SK-N-SH treated with all-trans-retinoic acid at 6 μM for 48 hours (cell line): ENCODE measurements at regions not wholly inside any gene's neighbourhood (a gene's known extent, or its start where the extent isn't known, plus 50 kb on each side); places are given as distances from the start of the nearest gene placed in this dataset.

ENCODE experiments used
- ATAC-seq: fragments of 200-7000 bp; cut with Tn5 transposase; 3 replicates; pipeline ENCODE4 v1.9.1; 2020; ENCODE audit warnings: mild to moderate bottlenecking, moderate library complexity
- BACH2 ChIP-seq: fragments of 250-450 bp; sonication (Bioruptor Pico); IDR thresholded peaks from 2 replicates; pipeline ENCODE4 v1.9.0; 2021; ENCODE audit warnings: mild to moderate bottlenecking, borderline replicate concordance
- ESRRG ChIP-seq: fragments of 250-450 bp; sonication (Bioruptor Pico); IDR thresholded peaks from 2 replicates; pipeline ENCODE4 v1.6.1; 2021; ENCODE audit warnings: mild to moderate bottlenecking
- GLIS3 ChIP-seq: fragments of 250-450 bp; sonication (Bioruptor Pico); IDR thresholded peaks from 2 replicates; pipeline ENCODE4 v1.5.0; 2020; ENCODE audit warnings: mild to moderate bottlenecking, moderate library complexity
- ISL1 ChIP-seq: fragments of 250-450 bp; sonication (Bioruptor Pico); IDR thresholded peaks from 2 replicates; pipeline ENCODE4 v2.1.2; 2022; ENCODE audit warnings: mild to moderate bottlenecking, moderate library complexity
- OSR1 ChIP-seq: fragments of 250-450 bp; sonication (Bioruptor Pico); IDR thresholded peaks from 2 replicates; pipeline ENCODE4 v1.8.0; 2022; ENCODE audit warnings: moderate library complexity, mild to moderate bottlenecking, inconsistent platforms
- SNAI2 ChIP-seq: fragments of 250-450 bp; sonication (Bioruptor Pico); IDR thresholded peaks from 2 replicates; pipeline ENCODE4 v1.5.0; 2020; ENCODE audit warnings: mild to moderate bottlenecking, moderate library complexity
- TOX ChIP-seq: fragments of 250-450 bp; sonication (Bioruptor Pico); IDR thresholded peaks from 2 replicates; pipeline ENCODE4 v1.8.0; 2021; ENCODE audit warnings: mild to moderate bottlenecking, moderate library complexity, borderline replicate concordance
- ZFP30 ChIP-seq: fragments of 450-650 bp; formaldehyde crosslinking; IDR thresholded peaks from 2 replicates; pipeline ENCODE4 v1.5.0; 2022; ENCODE audit warnings: mild to moderate bottlenecking, moderate library complexity
- ZNF565 ChIP-seq: fragments of 450-650 bp; formaldehyde crosslinking; conservative IDR thresholded peaks from 2 replicates; pipeline ENCODE4 v1.5.0; 2020; ENCODE audit warnings: low read depth, mild to moderate bottlenecking, moderate library complexity
- ZNF70 ChIP-seq: fragments of 450-650 bp; formaldehyde crosslinking; IDR thresholded peaks from 2 replicates; pipeline ENCODE4 v1.5.0; 2020; ENCODE audit warnings: mild to moderate bottlenecking, moderate library complexity
- ZNF8 ChIP-seq: fragments of 450-650 bp; formaldehyde crosslinking; IDR thresholded peaks from 2 replicates; pipeline ENCODE4 v1.5.0; 2020; ENCODE audit warnings: mild to moderate bottlenecking, moderate library complexity
- TF ChIP-seq, protein P1 (sequence below): fragments of 250-450 bp; sonication (Bioruptor Pico); IDR thresholded peaks from 2 replicates; pipeline ENCODE4 v1.8.0; 2021; ENCODE audit warnings: low read depth, mild to moderate bottlenecking, moderate library complexity, borderline replicate concordance
- TF ChIP-seq, protein P2 (sequence below): fragments of 250-450 bp; sonication (Bioruptor Pico); IDR thresholded peaks from 2 replicates; pipeline ENCODE4 v1.5.0; 2020; ENCODE audit warnings: mild to moderate bottlenecking, moderate library complexity
- TF ChIP-seq, protein P3 (sequence below): fragments of 250-450 bp; sonication (Bioruptor Pico); IDR thresholded peaks from 2 replicates; pipeline ENCODE4 v1.5.1; 2021; ENCODE audit warnings: mild to moderate bottlenecking, moderate library complexity
- TF ChIP-seq, protein P4 (sequence below): fragments of 250-450 bp; sonication (Bioruptor Pico); IDR thresholded peaks from 2 replicates; pipeline ENCODE4 v1.8.0; 2020; ENCODE audit warnings: mild to moderate bottlenecking, moderate library complexity, borderline replicate concordance
- TF ChIP-seq, protein P5 (sequence below): fragments of 250-450 bp; sonication (Bioruptor Pico); IDR thresholded peaks from 2 replicates; pipeline ENCODE4 v1.5.1; 2020; ENCODE audit warnings: low read depth, mild to moderate bottlenecking, moderate library complexity

DNA sequence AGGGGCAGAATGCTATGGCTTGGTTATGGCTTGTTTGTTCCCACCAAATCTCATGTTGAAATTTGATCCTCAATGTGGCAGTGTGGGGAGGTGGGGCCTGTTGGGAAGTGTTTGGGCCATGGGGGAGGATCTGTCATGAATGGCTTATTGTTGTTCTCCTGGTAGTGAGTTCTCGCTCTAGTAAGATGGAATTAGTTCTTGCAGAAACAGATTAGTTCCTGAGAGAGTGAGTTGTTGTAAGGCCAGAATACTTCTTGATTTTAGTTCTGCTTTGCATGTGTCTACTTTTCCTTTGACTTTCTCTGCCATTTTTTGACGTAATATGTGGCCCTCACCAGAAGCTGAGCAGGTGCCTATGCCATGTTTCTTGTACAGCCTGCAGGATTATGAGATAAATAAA, 188.2 kb downstream of the KIF20B start (continued):
- TF ChIP-seq, protein P1, sequence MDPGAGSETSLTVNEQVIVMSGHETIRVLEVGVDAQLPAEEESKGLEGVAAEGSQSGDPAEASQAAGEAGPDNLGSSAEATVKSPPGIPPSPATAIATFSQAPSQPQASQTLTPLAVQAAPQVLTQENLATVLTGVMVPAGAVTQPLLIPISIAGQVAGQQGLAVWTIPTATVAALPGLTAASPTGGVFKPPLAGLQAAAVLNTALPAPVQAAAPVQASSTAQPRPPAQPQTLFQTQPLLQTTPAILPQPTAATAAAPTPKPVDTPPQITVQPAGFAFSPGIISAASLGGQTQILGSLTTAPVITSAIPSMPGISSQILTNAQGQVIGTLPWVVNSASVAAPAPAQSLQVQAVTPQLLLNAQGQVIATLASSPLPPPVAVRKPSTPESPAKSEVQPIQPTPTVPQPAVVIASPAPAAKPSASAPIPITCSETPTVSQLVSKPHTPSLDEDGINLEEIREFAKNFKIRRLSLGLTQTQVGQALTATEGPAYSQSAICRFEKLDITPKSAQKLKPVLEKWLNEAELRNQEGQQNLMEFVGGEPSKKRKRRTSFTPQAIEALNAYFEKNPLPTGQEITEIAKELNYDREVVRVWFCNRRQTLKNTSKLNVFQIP (CRISPR knock-in tag), result no peak
- TF ChIP-seq, protein P2, sequence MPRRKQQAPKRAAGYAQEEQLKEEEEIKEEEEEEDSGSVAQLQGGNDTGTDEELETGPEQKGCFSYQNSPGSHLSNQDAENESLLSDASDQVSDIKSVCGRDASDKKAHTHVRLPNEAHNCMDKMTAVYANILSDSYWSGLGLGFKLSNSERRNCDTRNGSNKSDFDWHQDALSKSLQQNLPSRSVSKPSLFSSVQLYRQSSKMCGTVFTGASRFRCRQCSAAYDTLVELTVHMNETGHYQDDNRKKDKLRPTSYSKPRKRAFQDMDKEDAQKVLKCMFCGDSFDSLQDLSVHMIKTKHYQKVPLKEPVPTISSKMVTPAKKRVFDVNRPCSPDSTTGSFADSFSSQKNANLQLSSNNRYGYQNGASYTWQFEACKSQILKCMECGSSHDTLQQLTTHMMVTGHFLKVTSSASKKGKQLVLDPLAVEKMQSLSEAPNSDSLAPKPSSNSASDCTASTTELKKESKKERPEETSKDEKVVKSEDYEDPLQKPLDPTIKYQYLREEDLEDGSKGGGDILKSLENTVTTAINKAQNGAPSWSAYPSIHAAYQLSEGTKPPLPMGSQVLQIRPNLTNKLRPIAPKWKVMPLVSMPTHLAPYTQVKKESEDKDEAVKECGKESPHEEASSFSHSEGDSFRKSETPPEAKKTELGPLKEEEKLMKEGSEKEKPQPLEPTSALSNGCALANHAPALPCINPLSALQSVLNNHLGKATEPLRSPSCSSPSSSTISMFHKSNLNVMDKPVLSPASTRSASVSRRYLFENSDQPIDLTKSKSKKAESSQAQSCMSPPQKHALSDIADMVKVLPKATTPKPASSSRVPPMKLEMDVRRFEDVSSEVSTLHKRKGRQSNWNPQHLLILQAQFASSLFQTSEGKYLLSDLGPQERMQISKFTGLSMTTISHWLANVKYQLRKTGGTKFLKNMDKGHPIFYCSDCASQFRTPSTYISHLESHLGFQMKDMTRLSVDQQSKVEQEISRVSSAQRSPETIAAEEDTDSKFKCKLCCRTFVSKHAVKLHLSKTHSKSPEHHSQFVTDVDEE (CRISPR knock-in tag), result no peak
- TF ChIP-seq, all 23 proteins: peak for 0

DNA sequence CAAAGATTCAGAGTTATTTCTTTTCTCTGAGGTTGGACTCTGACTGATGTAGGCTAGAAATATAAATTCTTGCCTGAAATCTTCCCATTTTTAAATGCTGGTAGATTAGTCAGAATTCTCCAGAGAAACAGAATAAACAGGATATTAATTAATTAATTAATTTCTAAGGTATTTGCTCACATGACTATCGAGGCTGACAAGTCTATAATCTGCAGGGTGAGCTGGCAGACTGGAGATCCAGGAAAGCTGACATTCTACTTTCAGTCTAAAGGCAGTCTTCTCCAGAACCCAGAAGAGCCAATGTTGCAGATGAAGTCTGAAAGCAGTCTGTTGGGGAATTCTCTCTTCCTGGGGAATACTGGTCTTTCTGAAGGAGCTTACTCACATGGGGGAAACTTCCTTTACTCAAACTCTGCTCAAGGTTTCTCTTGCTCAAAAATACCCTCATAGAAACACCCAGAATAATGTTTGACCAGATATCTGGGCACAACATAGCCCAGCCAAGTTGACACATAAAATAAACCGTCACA, 189.7 kb downstream of the KIF20B start:
- no peak for ATAC-seq
- TF ChIP-seq ISL1, result no peak
- TF ChIP-seq, protein P3, sequence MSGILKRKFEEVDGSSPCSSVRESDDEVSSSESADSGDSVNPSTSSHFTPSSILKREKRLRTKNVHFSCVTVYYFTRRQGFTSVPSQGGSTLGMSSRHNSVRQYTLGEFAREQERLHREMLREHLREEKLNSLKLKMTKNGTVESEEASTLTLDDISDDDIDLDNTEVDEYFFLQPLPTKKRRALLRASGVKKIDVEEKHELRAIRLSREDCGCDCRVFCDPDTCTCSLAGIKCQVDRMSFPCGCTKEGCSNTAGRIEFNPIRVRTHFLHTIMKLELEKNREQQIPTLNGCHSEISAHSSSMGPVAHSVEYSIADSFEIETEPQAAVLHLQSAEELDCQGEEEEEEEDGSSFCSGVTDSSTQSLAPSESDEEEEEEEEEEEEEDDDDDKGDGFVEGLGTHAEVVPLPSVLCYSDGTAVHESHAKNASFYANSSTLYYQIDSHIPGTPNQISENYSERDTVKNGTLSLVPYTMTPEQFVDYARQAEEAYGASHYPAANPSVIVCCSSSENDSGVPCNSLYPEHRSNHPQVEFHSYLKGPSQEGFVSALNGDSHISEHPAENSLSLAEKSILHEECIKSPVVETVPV, result no peak
- TF ChIP-seq GLIS3 (CRISPR knock-in tag), result no peak
- TF ChIP-seq, protein P4, sequence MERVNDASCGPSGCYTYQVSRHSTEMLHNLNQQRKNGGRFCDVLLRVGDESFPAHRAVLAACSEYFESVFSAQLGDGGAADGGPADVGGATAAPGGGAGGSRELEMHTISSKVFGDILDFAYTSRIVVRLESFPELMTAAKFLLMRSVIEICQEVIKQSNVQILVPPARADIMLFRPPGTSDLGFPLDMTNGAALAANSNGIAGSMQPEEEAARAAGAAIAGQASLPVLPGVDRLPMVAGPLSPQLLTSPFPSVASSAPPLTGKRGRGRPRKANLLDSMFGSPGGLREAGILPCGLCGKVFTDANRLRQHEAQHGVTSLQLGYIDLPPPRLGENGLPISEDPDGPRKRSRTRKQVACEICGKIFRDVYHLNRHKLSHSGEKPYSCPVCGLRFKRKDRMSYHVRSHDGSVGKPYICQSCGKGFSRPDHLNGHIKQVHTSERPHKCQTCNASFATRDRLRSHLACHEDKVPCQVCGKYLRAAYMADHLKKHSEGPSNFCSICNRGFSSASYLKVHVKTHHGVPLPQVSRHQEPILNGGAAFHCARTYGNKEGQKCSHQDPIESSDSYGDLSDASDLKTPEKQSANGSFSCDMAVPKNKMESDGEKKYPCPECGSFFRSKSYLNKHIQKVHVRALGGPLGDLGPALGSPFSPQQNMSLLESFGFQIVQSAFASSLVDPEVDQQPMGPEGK (CRISPR knock-in tag), result no peak
- TF ChIP-seq TOX (CRISPR knock-in tag), result no peak
- no peak for TF ChIP-seq ZNF70 (CRISPR knock-in tag)
- TF ChIP-seq, protein P2 (CRISPR knock-in tag), result no peak
- TF ChIP-seq OSR1 (CRISPR knock-in tag), result no peak
- no peak for TF ChIP-seq ESRRG
- no peak for TF ChIP-seq BACH2 (CRISPR knock-in tag)
- no peak for TF ChIP-seq ZFP30
- TF ChIP-seq, protein P1 (CRISPR knock-in tag), result no peak
- TF ChIP-seq, protein P5, sequence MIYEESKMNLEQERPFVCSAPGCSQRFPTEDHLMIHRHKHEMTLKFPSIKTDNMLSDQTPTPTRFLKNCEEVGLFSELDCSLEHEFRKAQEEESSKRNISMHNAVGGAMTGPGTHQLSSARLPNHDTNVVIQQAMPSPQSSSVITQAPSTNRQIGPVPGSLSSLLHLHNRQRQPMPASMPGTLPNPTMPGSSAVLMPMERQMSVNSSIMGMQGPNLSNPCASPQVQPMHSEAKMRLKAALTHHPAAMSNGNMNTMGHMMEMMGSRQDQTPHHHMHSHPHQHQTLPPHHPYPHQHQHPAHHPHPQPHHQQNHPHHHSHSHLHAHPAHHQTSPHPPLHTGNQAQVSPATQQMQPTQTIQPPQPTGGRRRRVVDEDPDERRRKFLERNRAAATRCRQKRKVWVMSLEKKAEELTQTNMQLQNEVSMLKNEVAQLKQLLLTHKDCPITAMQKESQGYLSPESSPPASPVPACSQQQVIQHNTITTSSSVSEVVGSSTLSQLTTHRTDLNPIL, result no peak
- no peak for TF ChIP-seq ZNF8 (CRISPR knock-in tag)
- no peak for TF ChIP-seq ZNF565 (CRISPR knock-in tag)
- TF ChIP-seq SNAI2 (CRISPR knock-in tag), result no peak
